ENCODE measurements at regions not wholly inside any gene's neighbourhood (a gene's known extent, or its start where the extent isn't known, plus 50 kb on each side); places are given as distances from the start of the nearest gene placed in this dataset.

- no peak for TF ChIP-seq POLR2AphosphoS5 (IDR thresholded peaks at IDR 0.05; ENCODE audit: low read depth, low read length)
- no peak for TF ChIP-seq SIN3A (IDR thresholded peaks at IDR 0.05; ENCODE audit: borderline replicate concordance, insufficient read depth, low read length)
- TF ChIP-seq TAF1 (IDR thresholded peaks at IDR 0.05; ENCODE audit: borderline replicate concordance, insufficient read depth, low read length): no peak
Measured at GRCh38 chr2:51153236-51153635, 121.3 kb upstream of the NRXN1 start.

Data from PFSK-1 (cell line).